Right atrium auricular region (tissue), 2 donors: ENCODE measurements at regions not wholly inside any gene's neighbourhood (a gene's known extent, or its start where the extent isn't known, plus 50 kb on each side); places are given as distances from the start of the nearest gene placed in this dataset.

Experiments used
- DNase-seq: peaks from one replicate; pipeline ENCODE4 v3.0.0-alpha.2; 2019; ENCODE audit warnings: low spot score
- H3K27ac ChIP-seq, 2 donors: fragments of 200-600 bp; sonication (generic); 1 replicate in 1 of 2; 2 replicates in 1 of 2; pipeline ENCODE4 v1.5.1; 2016 to 2019
- H3K27me3 ChIP-seq, 2 donors: fragments of 200-600 bp; sonication (generic); one replicate each; pipeline versions ENCODE4 v1.5.1 to v1.6.0; 2017 to 2019
- H3K36me3 ChIP-seq: fragments of 200-600 bp; sonication (generic); one replicate; pipeline ENCODE4 v1.5.1; 2016
- H3K4me1 ChIP-seq, 2 donors: fragments of 200-600 bp; sonication (generic); one replicate each; pipeline versions ENCODE4 v1.5.1 to v1.6.0; 2017 to 2019
- H3K4me3 ChIP-seq, 2 donors: fragments of 200-600 bp; sonication (generic); 1 replicate in 1 of 2; 2 replicates in 1 of 2; pipeline ENCODE4 v1.5.1; 2017 to 2019; ENCODE audit warnings: mild to moderate bottlenecking in 1 of 2, moderate library complexity in 1 of 2
- H3K9me3 ChIP-seq, 2 donors: fragments of 200-600 bp; sonication (generic); one replicate each; pipeline ENCODE4 v1.5.1; 2019
- CTCF ChIP-seq, 2 donors: fragments of 200-600 bp; sonication (generic); IDR thresholded peaks; one replicate each; pipeline ENCODE4 v1.5.1; 2019; ENCODE audit warnings: antibody characterized with exemption in 2 of 2

- TF ChIP-seq CTCF (IDR thresholded peaks at IDR 0.05): no peak
- DNase-seq: no peak
Observed at GRCh38 chr2:76642129-76642528, 880.0 kb downstream of the LRRTM4 start.

GRCh38 chr2:76641506-76641905, 880.7 kb downstream of the LRRTM4 start:
- Histone ChIP-seq H3K36me3 (no peaks in the 10 kb centered on the region), H3K4me3 (no peak overlapping the region), H3K27ac (no peak overlapping the region), H3K4me1 (no peaks in the 10 kb centered on the region), H3K27me3 (no peaks in the 10 kb centered on the region), H3K9me3 (peaks cover 0 to 11% of the 10 kb centered on the region in 2 donors)
- DNase-seq: no peak
- no peak for TF ChIP-seq CTCF (IDR thresholded peaks at IDR 0.05)

More at GRCh38 chr2:76642129-76642528, 880.0 kb downstream of the LRRTM4 start:
- H3K27ac ChIP-seq: no peak overlapping the region
- H3K9me3 ChIP-seq: peaks cover 0 to 11% of the 10 kb centered on the region in 2 donors
- H3K4me3 ChIP-seq: no peak overlapping the region
- H3K27me3 ChIP-seq: no peaks in the 10 kb centered on the region
- no peaks in the 10 kb centered on the region for H3K4me1 ChIP-seq
- no peaks in the 10 kb centered on the region for H3K36me3 ChIP-seq

GRCh38 chr2:76640905-76641304, 881.3 kb downstream of the LRRTM4 start:
- H3K9me3 ChIP-seq: peaks cover 0 to 11% of the 10 kb centered on the region in 2 donors
- H3K4me3 ChIP-seq: no peak overlapping the region
- no peaks in the 10 kb centered on the region for H3K36me3 ChIP-seq
- no peaks in the 10 kb centered on the region for H3K27me3 ChIP-seq
- no peak overlapping the region for H3K27ac ChIP-seq
- H3K4me1 ChIP-seq: no peaks in the 10 kb centered on the region
- TF ChIP-seq CTCF (IDR thresholded peaks at IDR 0.05): no peak
- DNase-seq: no peak

- H3K36me3 ChIP-seq: no peaks in the 10 kb centered on the region
- TF ChIP-seq CTCF (IDR thresholded peaks at IDR 0.05): no peak
- no peaks in the 10 kb centered on the region for H3K4me1 ChIP-seq
- no peak overlapping the region for H3K4me3 ChIP-seq
- H3K27ac ChIP-seq: no peak overlapping the region
- H3K9me3 ChIP-seq: peaks cover 0 to 11% of the 10 kb centered on the region in 2 donors
- no peaks in the 10 kb centered on the region for H3K27me3 ChIP-seq
- no peak for DNase-seq
Observed at GRCh38 chr2:76639171-76639680, 883.0 kb downstream of the LRRTM4 start.

- Histone ChIP-seq H3K36me3 (no peaks in the 10 kb centered on the region), H3K4me3 (no peak overlapping the region), H3K9me3 (no peaks in the 10 kb centered on the region), H3K27ac (no peak overlapping the region), H3K4me1 (no peaks in the 10 kb centered on the region), H3K27me3 (no peaks in the 10 kb centered on the region)
- DNase-seq: no peak
- TF ChIP-seq CTCF (IDR thresholded peaks at IDR 0.05): no peak
Observed at GRCh38 chr2:76633276-76633921, 888.8 kb downstream of the LRRTM4 start.

- H3K27me3 ChIP-seq: no peaks in the 10 kb centered on the region
- no peaks in the 10 kb centered on the region for H3K9me3 ChIP-seq
- no peak for TF ChIP-seq CTCF (IDR thresholded peaks at IDR 0.05)
- H3K4me1 ChIP-seq: no peaks in the 10 kb centered on the region
- no peaks in the 10 kb centered on the region for H3K36me3 ChIP-seq
- no peak overlapping the region for H3K27ac ChIP-seq
- H3K4me3 ChIP-seq: no peak overlapping the region
- no peak for DNase-seq
Observed at GRCh38 chr2:76625101-76625500, 897.1 kb downstream of the LRRTM4 start.
